ENCODE measurements at regions not wholly inside any gene's neighbourhood (a gene's known extent, or its start where the extent isn't known, plus 50 kb on each side); places are given as distances from the start of the nearest gene placed in this dataset.

GRCh38 chr12:39205969-39206368, 237.0 kb downstream of the KIF21A start:
- H3K27ac ChIP-seq (ENCODE audit: insufficient read depth in 1 of 2, low read depth in 1 of 2, low read length in 2 of 2, poor library complexity in 1 of 2, severe bottlenecking in 2 of 2), result no peak overlapping the region
- no peaks in the 10 kb centered on the region for H3K4me1 ChIP-seq (ENCODE audit: control extremely low read depth in 1 of 4, control insufficient read depth in 4 of 4, insufficient read depth in 4 of 4, low read length in 3 of 4)
- peaks cover 0 to 7% (median 0%) of the 10 kb centered on the region in 5 experiments for H3K9me3 ChIP-seq (ENCODE audit: control extremely low read depth in 1 of 5, control insufficient read depth in 4 of 5, insufficient read depth in 2 of 5, low read depth in 1 of 5, low read length in 4 of 5)
- WGBS (ENCODE audit: insufficient coverage), result 58% methylated on average over 2 of the region's 4 CpGs
- no peaks in the 10 kb centered on the region for H3K36me3 ChIP-seq (ENCODE audit: control insufficient read depth in 4 of 4, insufficient read depth in 4 of 4, low read length in 3 of 4)
- CTCF ChIA-PET, result no interaction called here
- H3K4me3 ChIP-seq (ENCODE audit: control insufficient read depth in 1 of 7, extremely low read depth in 1 of 7, insufficient read depth in 4 of 7, low read depth in 2 of 7, low read length in 6 of 7), result no peak overlapping the region
- POLR2A ChIA-PET, result no interaction called here
- DNase-seq, result no peak
- H3K27me3 ChIP-seq (replicated peaks in 2 of 5; ENCODE audit: control insufficient read depth in 4 of 5, insufficient read depth in 5 of 5, low read length in 4 of 5), result no peaks in the 10 kb centered on the region

DNA sequence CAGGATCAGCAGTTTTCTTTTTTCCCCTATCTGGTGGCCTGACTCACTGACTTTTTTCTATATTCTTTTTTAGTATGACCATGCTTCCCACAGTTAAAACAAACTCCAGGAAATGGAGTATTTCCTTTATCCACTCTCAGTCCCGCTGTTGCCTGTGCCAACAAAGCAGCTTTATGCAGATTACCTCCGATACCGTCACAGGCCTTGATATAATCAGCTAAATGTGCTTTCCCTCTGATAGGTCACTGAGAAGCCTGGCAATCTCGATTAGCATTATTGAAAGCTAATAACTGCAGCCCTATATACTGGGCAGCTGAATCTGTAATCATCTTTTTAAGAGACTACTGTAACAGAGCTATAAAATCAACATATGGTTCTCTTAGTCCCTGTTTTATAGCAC, 243.6 kb downstream of the KIF21A start:
- WGBS (ENCODE audit: insufficient coverage), result 13% methylated on average over 4 of the region's 4 CpGs
- Histone ChIP-seq H3K27me3 (replicated peaks in 2 of 5; ENCODE audit: control insufficient read depth in 4 of 5, insufficient read depth in 5 of 5, low read length in 4 of 5) (no peaks in the 10 kb centered on the region), H3K27ac (ENCODE audit: insufficient read depth in 1 of 2, low read depth in 1 of 2, low read length in 2 of 2, poor library complexity in 1 of 2, severe bottlenecking in 2 of 2) (no peak overlapping the region), H3K4me3 (ENCODE audit: control insufficient read depth in 1 of 7, extremely low read depth in 1 of 7, insufficient read depth in 4 of 7, low read depth in 2 of 7, low read length in 6 of 7) (no peak overlapping the region), H3K4me1 (ENCODE audit: control extremely low read depth in 1 of 4, control insufficient read depth in 4 of 4, insufficient read depth in 4 of 4, low read length in 3 of 4) (no peaks in the 10 kb centered on the region), H3K9me3 (ENCODE audit: control extremely low read depth in 1 of 5, control insufficient read depth in 4 of 5, insufficient read depth in 2 of 5, low read depth in 1 of 5, low read length in 4 of 5) (no peaks in the 10 kb centered on the region), H3K36me3 (ENCODE audit: control insufficient read depth in 4 of 4, insufficient read depth in 4 of 4, low read length in 3 of 4) (no peaks in the 10 kb centered on the region)
- CTCF ChIA-PET, result no interaction called here
- DNase-seq, result no peak
- POLR2A ChIA-PET, result no interaction called here

GRCh38 chr12:39188689-39189088, 254.2 kb downstream of the KIF21A start:
- CTCF ChIA-PET, result no interaction called here
- POLR2A ChIA-PET, result no interaction called here
- no peaks in the 10 kb centered on the region for H3K36me3 ChIP-seq (ENCODE audit: control insufficient read depth in 4 of 4, insufficient read depth in 4 of 4, low read length in 3 of 4)

DNA sequence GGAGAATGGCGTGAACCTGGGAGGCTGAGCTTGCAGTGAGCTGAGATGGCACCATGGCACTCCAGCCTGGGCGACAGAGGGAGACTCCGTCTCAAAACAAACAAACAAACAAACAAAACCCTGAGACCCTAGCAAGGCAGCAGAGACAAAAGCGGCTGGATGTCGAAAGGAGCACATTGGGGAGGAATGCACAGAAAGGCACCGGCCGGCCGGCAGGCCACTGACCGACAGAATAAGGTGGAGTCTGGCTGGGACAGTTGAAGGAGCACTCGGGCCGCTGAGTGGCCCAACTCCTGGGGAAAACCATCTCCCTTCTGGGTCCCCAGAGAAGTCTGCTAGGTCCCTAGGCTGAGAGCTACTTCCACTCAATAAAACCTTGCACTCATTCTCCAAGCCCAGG, 256.2 kb downstream of the KIF21A start:
- no peaks in the 10 kb centered on the region for H3K27me3 ChIP-seq (replicated peaks in 2 of 5; ENCODE audit: control insufficient read depth in 4 of 5, insufficient read depth in 5 of 5, low read length in 4 of 5)
- no peak for DNase-seq
- ChIA-PET POLR2A (no interaction called here), CTCF (no interaction called here)
- 96% methylated on average over 9 of the region's 11 CpGs for WGBS (ENCODE audit: insufficient coverage)
- no peak overlapping the region for H3K27ac ChIP-seq (ENCODE audit: insufficient read depth in 1 of 2, low read depth in 1 of 2, low read length in 2 of 2, poor library complexity in 1 of 2, severe bottlenecking in 2 of 2)
- no peaks in the 10 kb centered on the region for H3K4me1 ChIP-seq (ENCODE audit: control extremely low read depth in 1 of 4, control insufficient read depth in 4 of 4, insufficient read depth in 4 of 4, low read length in 3 of 4)
- no peaks in the 10 kb centered on the region for H3K9me3 ChIP-seq (ENCODE audit: control extremely low read depth in 1 of 5, control insufficient read depth in 4 of 5, insufficient read depth in 2 of 5, low read depth in 1 of 5, low read length in 4 of 5)
- H3K4me3 ChIP-seq (ENCODE audit: control insufficient read depth in 1 of 7, extremely low read depth in 1 of 7, insufficient read depth in 4 of 7, low read depth in 2 of 7, low read length in 6 of 7), result no peak overlapping the region
- no peaks in the 10 kb centered on the region for H3K36me3 ChIP-seq (ENCODE audit: control insufficient read depth in 4 of 4, insufficient read depth in 4 of 4, low read length in 3 of 4)

More at GRCh38 chr12:39188689-39189088, 254.2 kb downstream of the KIF21A start:
- no peak overlapping the region for H3K27ac ChIP-seq (ENCODE audit: insufficient read depth in 1 of 2, low read depth in 1 of 2, low read length in 2 of 2, poor library complexity in 1 of 2, severe bottlenecking in 2 of 2)
- WGBS (ENCODE audit: insufficient coverage), result 100% methylated on average over 2 of the region's 5 CpGs
- H3K4me1 ChIP-seq (ENCODE audit: control extremely low read depth in 1 of 4, control insufficient read depth in 4 of 4, insufficient read depth in 4 of 4, low read length in 3 of 4), result no peaks in the 10 kb centered on the region
- no peak for DNase-seq
- H3K27me3 ChIP-seq (replicated peaks in 2 of 5; ENCODE audit: control insufficient read depth in 4 of 5, insufficient read depth in 5 of 5, low read length in 4 of 5), result no peaks in the 10 kb centered on the region
- no peaks in the 10 kb centered on the region for H3K9me3 ChIP-seq (ENCODE audit: control extremely low read depth in 1 of 5, control insufficient read depth in 4 of 5, insufficient read depth in 2 of 5, low read depth in 1 of 5, low read length in 4 of 5)
- H3K4me3 ChIP-seq (ENCODE audit: control insufficient read depth in 1 of 7, extremely low read depth in 1 of 7, insufficient read depth in 4 of 7, low read depth in 2 of 7, low read length in 6 of 7), result no peak overlapping the region

DNA sequence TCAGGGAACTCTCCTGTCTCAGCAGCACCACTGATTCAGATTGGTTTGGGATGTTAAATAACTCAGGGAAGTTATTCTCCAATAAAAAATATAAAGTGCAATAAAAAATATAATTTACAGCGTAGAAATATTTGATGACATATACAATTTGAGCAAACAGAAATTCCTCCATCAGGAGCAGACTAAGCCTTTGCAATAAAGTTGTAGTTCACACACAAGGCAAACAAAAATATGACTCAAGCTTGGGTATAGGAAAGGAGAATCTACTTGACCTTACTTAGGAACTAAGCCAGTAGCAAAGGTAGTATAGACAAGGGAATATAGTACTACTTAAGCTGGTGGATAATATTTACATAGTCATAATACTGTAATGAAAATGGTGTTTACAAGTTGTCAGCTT, 264.1 kb downstream of the KIF21A start:
- Histone ChIP-seq H3K27me3 (replicated peaks in 2 of 5; ENCODE audit: control insufficient read depth in 4 of 5, insufficient read depth in 5 of 5, low read length in 4 of 5) (no peaks in the 10 kb centered on the region), H3K4me1 (ENCODE audit: control extremely low read depth in 1 of 4, control insufficient read depth in 4 of 4, insufficient read depth in 4 of 4, low read length in 3 of 4) (no peaks in the 10 kb centered on the region), H3K9me3 (ENCODE audit: control extremely low read depth in 1 of 5, control insufficient read depth in 4 of 5, insufficient read depth in 2 of 5, low read depth in 1 of 5, low read length in 4 of 5) (no peaks in the 10 kb centered on the region), H3K27ac (ENCODE audit: insufficient read depth in 1 of 2, low read depth in 1 of 2, low read length in 2 of 2, poor library complexity in 1 of 2, severe bottlenecking in 2 of 2) (no peak overlapping the region), H3K4me3 (ENCODE audit: control insufficient read depth in 1 of 7, extremely low read depth in 1 of 7, insufficient read depth in 4 of 7, low read depth in 2 of 7, low read length in 6 of 7) (no peak overlapping the region), H3K36me3 (ENCODE audit: control insufficient read depth in 4 of 4, insufficient read depth in 4 of 4, low read length in 3 of 4) (no peaks in the 10 kb centered on the region)
- ChIA-PET POLR2A (no interaction called here), CTCF (no interaction called here)
- DNase-seq, result no peak
- WGBS (ENCODE audit: insufficient coverage), result no CpG with 5 or more reads among the region's 1 CpG

DNA sequence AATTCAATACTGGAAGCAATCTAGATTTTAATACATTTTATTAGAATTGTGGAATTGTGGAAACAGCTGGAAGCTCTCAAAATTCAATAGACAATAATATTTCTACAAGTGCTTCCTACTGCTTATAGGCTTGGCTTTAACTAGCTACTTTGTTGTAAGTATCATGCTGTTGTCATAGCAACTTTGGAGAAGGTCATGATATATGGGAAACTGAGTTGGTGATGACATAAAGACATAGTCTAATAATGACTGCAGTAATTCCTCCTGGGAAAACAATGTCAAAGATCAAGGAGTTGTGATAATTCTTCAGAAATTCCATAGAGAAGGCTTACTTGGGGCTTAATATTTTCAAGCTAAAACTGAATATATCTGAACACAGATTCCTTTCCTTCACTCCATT, 266.6 kb downstream of the KIF21A start:
- no peak overlapping the region for H3K4me3 ChIP-seq (ENCODE audit: control insufficient read depth in 1 of 7, extremely low read depth in 1 of 7, insufficient read depth in 4 of 7, low read depth in 2 of 7, low read length in 6 of 7)
- H3K36me3 ChIP-seq (ENCODE audit: control insufficient read depth in 4 of 4, insufficient read depth in 4 of 4, low read length in 3 of 4), result no peaks in the 10 kb centered on the region
- H3K4me1 ChIP-seq (ENCODE audit: control extremely low read depth in 1 of 4, control insufficient read depth in 4 of 4, insufficient read depth in 4 of 4, low read length in 3 of 4), result no peaks in the 10 kb centered on the region
- DNase-seq, result no peak
- ChIA-PET POLR2A (no interaction called here), CTCF (no interaction called here)
- H3K9me3 ChIP-seq (ENCODE audit: control extremely low read depth in 1 of 5, control insufficient read depth in 4 of 5, insufficient read depth in 2 of 5, low read depth in 1 of 5, low read length in 4 of 5), result no peaks in the 10 kb centered on the region
- H3K27me3 ChIP-seq (replicated peaks in 2 of 5; ENCODE audit: control insufficient read depth in 4 of 5, insufficient read depth in 5 of 5, low read length in 4 of 5), result no peaks in the 10 kb centered on the region
- no peak overlapping the region for H3K27ac ChIP-seq (ENCODE audit: insufficient read depth in 1 of 2, low read depth in 1 of 2, low read length in 2 of 2, poor library complexity in 1 of 2, severe bottlenecking in 2 of 2)

- Histone ChIP-seq H3K27me3 (replicated peaks in 2 of 5; ENCODE audit: control insufficient read depth in 4 of 5, insufficient read depth in 5 of 5, low read length in 4 of 5) (no peaks in the 10 kb centered on the region), H3K27ac (ENCODE audit: insufficient read depth in 1 of 2, low read depth in 1 of 2, low read length in 2 of 2, poor library complexity in 1 of 2, severe bottlenecking in 2 of 2) (no peak overlapping the region), H3K4me1 (ENCODE audit: control extremely low read depth in 1 of 4, control insufficient read depth in 4 of 4, insufficient read depth in 4 of 4, low read length in 3 of 4) (no peaks in the 10 kb centered on the region), H3K36me3 (ENCODE audit: control insufficient read depth in 4 of 4, insufficient read depth in 4 of 4, low read length in 3 of 4) (no peaks in the 10 kb centered on the region), H3K4me3 (ENCODE audit: control insufficient read depth in 1 of 7, extremely low read depth in 1 of 7, insufficient read depth in 4 of 7, low read depth in 2 of 7, low read length in 6 of 7) (no peak overlapping the region), H3K9me3 (ENCODE audit: control extremely low read depth in 1 of 5, control insufficient read depth in 4 of 5, insufficient read depth in 2 of 5, low read depth in 1 of 5, low read length in 4 of 5) (no peaks in the 10 kb centered on the region)
- ChIA-PET CTCF (no interaction called here), POLR2A (no interaction called here)
- 100% methylated on average over 1 of the region's 2 CpGs for WGBS (ENCODE audit: insufficient coverage)
- DNase-seq, result no peak
Measured at GRCh38 chr12:39173726-39174125, 268.3 kb upstream of the CPNE8 start.

GRCh38 chr12:39165338-39165737, 259.9 kb upstream of the CPNE8 start:
- Histone ChIP-seq H3K9me3 (ENCODE audit: control extremely low read depth in 1 of 5, control insufficient read depth in 4 of 5, insufficient read depth in 2 of 5, low read depth in 1 of 5, low read length in 4 of 5) (peaks cover 0 to 2% (median 0%) of the 10 kb centered on the region in 5 experiments), H3K4me1 (ENCODE audit: control extremely low read depth in 1 of 4, control insufficient read depth in 4 of 4, insufficient read depth in 4 of 4, low read length in 3 of 4) (no peaks in the 10 kb centered on the region), H3K4me3 (ENCODE audit: control insufficient read depth in 1 of 7, extremely low read depth in 1 of 7, insufficient read depth in 4 of 7, low read depth in 2 of 7, low read length in 6 of 7) (no peak overlapping the region), H3K27me3 (replicated peaks in 2 of 5; ENCODE audit: control insufficient read depth in 4 of 5, insufficient read depth in 5 of 5, low read length in 4 of 5) (no peaks in the 10 kb centered on the region), H3K27ac (ENCODE audit: insufficient read depth in 1 of 2, low read depth in 1 of 2, low read length in 2 of 2, poor library complexity in 1 of 2, severe bottlenecking in 2 of 2) (no peak overlapping the region), H3K36me3 (ENCODE audit: control insufficient read depth in 4 of 4, insufficient read depth in 4 of 4, low read length in 3 of 4) (no peaks in the 10 kb centered on the region)
- DNase-seq, result no peak
- CTCF ChIA-PET, result no interaction called here
- POLR2A ChIA-PET, result no interaction called here
